GM12873 (cell line): ENCODE measurements at regions not wholly inside any gene's neighbourhood (a gene's known extent, or its start where the extent isn't known, plus 50 kb on each side); places are given as distances from the start of the nearest gene placed in this dataset.

ENCODE experiments used
- CTCF ChIP-seq: IDR thresholded peaks from 2 replicates; pipeline ENCODE4 v1.5.1; 2012; ENCODE audit warnings: low read depth, mild to moderate bottlenecking, moderate library complexity, low read length, control low read depth; ENCODE audit not compliant: insufficient read depth; ENCODE audit errors: missing control alignments

DNA sequence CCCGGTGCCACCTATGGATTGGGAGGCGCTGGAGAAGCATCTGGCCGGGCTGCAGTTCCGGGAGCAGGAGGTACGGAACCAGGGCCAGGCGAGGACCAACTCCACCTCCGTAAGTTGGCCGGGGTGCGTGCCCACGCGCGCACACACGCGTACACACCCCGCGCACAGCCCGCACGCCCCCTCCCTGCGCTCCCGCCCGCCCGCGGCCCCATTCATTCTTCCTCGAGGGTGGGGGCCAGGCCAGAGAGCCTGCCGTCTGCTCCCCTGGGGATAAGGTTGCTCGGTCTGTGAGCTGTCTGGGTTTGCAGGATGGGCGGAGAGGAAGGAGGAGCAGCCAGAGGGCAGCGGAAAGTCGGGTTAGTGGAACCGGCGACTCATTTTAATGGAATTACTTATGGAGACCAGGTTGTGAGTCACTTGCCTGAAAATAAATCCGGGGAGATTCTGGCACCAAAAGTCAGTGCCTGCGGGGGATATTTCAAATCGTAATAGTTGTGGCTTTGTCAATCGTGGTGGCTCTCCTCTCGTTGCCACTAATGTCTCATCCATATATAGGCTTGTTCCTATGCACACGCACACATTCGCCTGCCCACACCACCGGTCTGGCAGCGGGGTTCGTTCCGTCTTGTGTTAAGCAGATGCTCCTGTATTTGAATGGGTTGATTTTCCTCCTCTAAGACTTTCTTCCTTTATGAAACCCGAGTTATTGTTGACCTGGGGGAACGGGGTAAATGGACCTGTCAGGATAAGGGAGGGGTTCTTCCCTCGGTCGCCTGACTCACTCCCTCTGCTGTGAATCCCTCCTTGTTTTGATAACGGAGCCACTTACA lies 223.4 kb upstream of the IL12A start:
- TF ChIP-seq CTCF, result no peak

DNA sequence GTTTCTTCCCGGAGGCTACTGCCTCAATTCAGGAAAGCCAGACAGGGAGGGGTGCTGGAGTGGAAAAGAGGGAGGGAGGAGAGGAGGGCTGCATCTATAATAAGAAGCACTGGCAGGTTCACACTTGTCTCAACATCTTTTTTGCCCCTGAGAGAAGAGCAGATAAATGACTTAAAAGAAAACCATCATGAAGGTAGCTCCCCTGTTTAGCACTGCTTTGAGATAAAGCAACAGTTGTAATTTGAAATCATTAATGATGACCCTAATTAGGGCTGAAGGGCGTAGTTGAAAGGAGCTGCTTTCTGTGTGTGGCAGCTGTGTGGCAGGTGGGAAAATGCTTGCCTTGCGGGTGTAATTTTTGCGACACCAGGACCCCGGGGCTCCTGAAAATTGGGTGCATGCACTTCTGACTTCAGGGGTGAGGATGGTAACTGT lies 222.8 kb upstream of the IL12A start:
- no peak for TF ChIP-seq CTCF

- peak; percentile 48 for TF ChIP-seq CTCF
These were observed 222.0 kb upstream of the IL12A start for GRCh38 chr3:159766563-159767185.

DNA sequence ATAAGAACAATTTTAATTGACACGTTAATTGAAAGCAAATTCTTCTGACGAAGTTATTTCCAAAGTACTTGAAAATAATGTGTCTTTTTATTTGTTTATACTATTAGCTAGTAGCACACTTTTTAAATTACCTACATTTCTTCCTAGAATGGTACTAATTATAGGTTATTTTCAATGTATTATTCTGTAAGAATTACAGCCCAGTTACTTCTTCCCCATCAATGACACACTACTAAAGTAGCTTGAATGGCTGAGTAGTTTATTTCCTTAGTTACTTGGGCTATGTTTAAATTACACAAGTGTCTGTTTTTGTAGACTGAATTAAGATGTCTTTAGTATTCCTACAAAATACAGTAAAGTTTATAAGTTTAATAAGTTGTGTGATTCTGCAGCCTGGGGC lies 217.6 kb upstream of the IL12A start:
- no peak for TF ChIP-seq CTCF

DNA sequence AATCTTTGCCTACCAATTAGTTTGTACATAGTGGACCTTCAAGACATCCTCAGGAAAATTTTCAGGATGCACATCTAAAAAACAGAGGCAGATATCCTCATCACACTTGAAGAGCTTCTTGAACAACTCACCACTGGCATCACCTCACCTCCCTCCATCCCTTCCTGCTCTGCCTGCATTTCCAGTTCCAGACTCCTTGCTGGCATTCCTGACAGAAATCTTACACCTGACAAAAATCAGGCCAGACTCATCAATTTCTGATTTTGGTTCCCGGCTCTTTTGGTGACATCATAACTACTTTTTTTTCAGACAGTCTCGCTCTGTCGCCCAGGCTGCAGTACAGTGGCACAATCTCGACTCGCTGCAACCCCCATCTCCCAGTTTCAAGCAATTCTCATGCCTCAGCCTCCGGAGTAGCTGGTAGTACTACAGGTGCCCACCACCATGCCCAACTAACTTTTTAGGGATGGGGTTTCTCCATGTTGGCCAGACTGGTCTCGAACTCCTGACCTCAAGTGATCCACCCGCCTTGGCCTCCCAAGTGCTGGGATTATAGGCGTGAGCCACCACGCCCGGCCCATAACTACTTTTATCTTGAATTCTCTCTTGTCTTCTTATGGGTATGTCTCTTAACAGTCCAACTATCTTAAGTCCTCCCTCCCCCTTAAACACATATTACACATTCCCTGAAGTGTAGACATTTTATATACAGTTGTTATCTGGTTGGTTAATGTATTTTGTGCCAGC lies 216.6 kb upstream of the IL12A start:
- no peak for TF ChIP-seq CTCF

DNA sequence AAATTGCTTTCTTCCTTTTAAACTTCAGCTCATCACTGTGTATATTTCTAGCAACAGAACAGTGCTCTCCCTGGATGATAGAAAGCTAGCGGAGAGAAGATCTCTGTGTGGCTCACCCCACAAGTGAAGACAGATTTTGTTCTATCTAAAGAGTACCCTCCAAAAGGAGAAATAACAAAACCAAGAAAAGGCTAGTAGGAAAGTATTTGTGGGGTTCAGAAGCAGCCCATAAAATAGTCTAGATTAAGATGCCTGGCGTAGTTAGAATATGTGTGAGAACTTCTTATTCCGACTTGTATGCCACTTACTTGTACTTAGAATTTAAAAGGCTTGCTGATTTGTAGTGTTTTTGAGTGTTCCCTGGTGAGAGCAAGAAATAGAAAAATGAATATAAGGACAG lies 214.9 kb upstream of the IL12A start:
- TF ChIP-seq CTCF, result no peak

GRCh38 chr3:159775372-159775961 lies 213.2 kb upstream of the IL12A start:
- no peak for TF ChIP-seq CTCF
